BLaER1 (cell line): ENCODE measurements at regions not wholly inside any gene's neighbourhood (a gene's known extent, or its start where the extent isn't known, plus 50 kb on each side); places are given as distances from the start of the nearest gene placed in this dataset.
"Not testable (repeated sequence)": the region's sequence is repeated elsewhere in the genome, so short reads cannot be mapped to it uniquely, and the experiment has no call there.

ENCODE experiments used
- H3K27ac ChIP-seq: shearing (Covaris generic); formaldehyde crosslinking; 2 replicates; pipeline ENCODE4 v1.8.1; 2022
- H3K27me3 ChIP-seq: shearing (Covaris generic); formaldehyde crosslinking; 2 replicates; pipeline ENCODE4 v1.8.1; 2022
- H3K36me3 ChIP-seq: shearing (Covaris generic); formaldehyde crosslinking; 2 replicates; pipeline ENCODE4 v1.8.1; 2022
- H3K4me1 ChIP-seq: shearing (Covaris generic); formaldehyde crosslinking; 2 replicates; pipeline ENCODE4 v1.8.1; 2022
- H3K4me2 ChIP-seq: shearing (Covaris generic); formaldehyde crosslinking; 2 replicates; pipeline ENCODE4 v1.8.1; 2022
- H3K4me3 ChIP-seq: shearing (Covaris generic); formaldehyde crosslinking; 2 replicates; pipeline ENCODE4 v1.8.1; 2022
- H3K9ac ChIP-seq: shearing (Covaris generic); formaldehyde crosslinking; 2 replicates; pipeline ENCODE4 v1.8.1; 2022
- H3K9me3 ChIP-seq: shearing (Covaris generic); formaldehyde crosslinking; 2 replicates; pipeline ENCODE4 v1.8.1; 2022
- H4K20me1 ChIP-seq: shearing (Covaris generic); formaldehyde crosslinking; 2 replicates; pipeline ENCODE4 v1.8.1; 2022
- Cebpa-rat ChIP-seq: shearing (Covaris generic); IDR thresholded peaks from 2 replicates; pipeline ENCODE4 v1.8.1; 2022

- no peak overlapping the region for H3K4me2 ChIP-seq
- no peaks in the 10 kb centered on the region for H3K9me3 ChIP-seq
- H3K27ac ChIP-seq: no peak overlapping the region
- H3K36me3 ChIP-seq: no peaks in the 10 kb centered on the region
- H3K4me1 ChIP-seq: no peaks in the 10 kb centered on the region
- no peaks in the 10 kb centered on the region for H4K20me1 ChIP-seq
- H3K4me3 ChIP-seq: no peak overlapping the region
- no peak overlapping the region for H3K9ac ChIP-seq
- no peak for TF ChIP-seq Cebpa-rat
- no peaks in the 10 kb centered on the region for H3K27me3 ChIP-seq
Observed at GRCh38 chr16:24653725-24654124, 75.7 kb upstream of the TNRC6A start.

GRCh38 chr16:24665942-24666341, 63.5 kb upstream of the TNRC6A start:
- H3K36me3 ChIP-seq, H3K4me2 ChIP-seq, H3K9ac ChIP-seq, H4K20me1 ChIP-seq, H3K27me3 ChIP-seq, H3K27ac ChIP-seq, H3K9me3 ChIP-seq, H3K4me3 ChIP-seq: not testable (repeated sequence)
- H3K4me1 ChIP-seq: peaks cover 11% of the 10 kb centered on the region

GRCh38 chr16:24667244-24667764, 62.1 kb upstream of the TNRC6A start:
- Histone ChIP-seq H3K36me3 (no peaks in the 10 kb centered on the region), H3K4me3 (no peak overlapping the region), H3K4me1 (peaks cover 17% of the 10 kb centered on the region), H3K27me3 (no peaks in the 10 kb centered on the region), H4K20me1 (no peaks in the 10 kb centered on the region), H3K9ac (no peak overlapping the region), H3K27ac (no peak overlapping the region), H3K9me3 (no peaks in the 10 kb centered on the region), H3K4me2 (no peak overlapping the region)
- TF ChIP-seq Cebpa-rat: no peak

- Histone ChIP-seq H3K9me3 (no peaks in the 10 kb centered on the region), H4K20me1 (no peaks in the 10 kb centered on the region), H3K4me1 (peaks cover 17% of the 10 kb centered on the region), H3K4me2 (no peak overlapping the region), H3K36me3 (no peaks in the 10 kb centered on the region), H3K27ac (no peak overlapping the region), H3K4me3 (no peak overlapping the region), H3K9ac (no peak overlapping the region), H3K27me3 (no peaks in the 10 kb centered on the region)
- no peak for TF ChIP-seq Cebpa-rat
Observed at GRCh38 chr16:24668481-24669061, 60.9 kb upstream of the TNRC6A start.

- Histone ChIP-seq H3K4me2 (peak overlapping the region; percentile 60), H3K4me3 (no peak overlapping the region), H3K9ac (no peak overlapping the region), H3K27me3 (no peaks in the 10 kb centered on the region), H3K27ac (no peak overlapping the region), H3K36me3 (no peaks in the 10 kb centered on the region), H3K9me3 (no peaks in the 10 kb centered on the region), H3K4me1 (peaks cover 17% of the 10 kb centered on the region), H4K20me1 (no peaks in the 10 kb centered on the region)
- no peak for TF ChIP-seq Cebpa-rat
Observed at GRCh38 chr16:24670623-24671454, 58.6 kb upstream of the TNRC6A start.

- no peaks in the 10 kb centered on the region for H3K36me3 ChIP-seq
- H3K4me2 ChIP-seq: no peak overlapping the region
- no peak for TF ChIP-seq Cebpa-rat
- no peaks in the 10 kb centered on the region for H3K9me3 ChIP-seq
- no peak overlapping the region for H3K9ac ChIP-seq
- no peaks in the 10 kb centered on the region for H4K20me1 ChIP-seq
- H3K27me3 ChIP-seq: no peaks in the 10 kb centered on the region
- H3K4me3 ChIP-seq: no peak overlapping the region
- H3K4me1 ChIP-seq: peaks cover 17% of the 10 kb centered on the region
- no peak overlapping the region for H3K27ac ChIP-seq
Observed at GRCh38 chr16:24671455-24671954, 57.9 kb upstream of the TNRC6A start.

- no peak overlapping the region for H3K4me3 ChIP-seq
- H3K36me3 ChIP-seq: no peaks in the 10 kb centered on the region
- no peaks in the 10 kb centered on the region for H3K9me3 ChIP-seq
- no peak overlapping the region for H3K4me2 ChIP-seq
- TF ChIP-seq Cebpa-rat: no peak
- H3K9ac ChIP-seq: no peak overlapping the region
- no peaks in the 10 kb centered on the region for H3K27me3 ChIP-seq
- H3K27ac ChIP-seq: no peak overlapping the region
- peaks cover 17% of the 10 kb centered on the region for H3K4me1 ChIP-seq
- H4K20me1 ChIP-seq: no peaks in the 10 kb centered on the region
Observed at GRCh38 chr16:24673155-24673554, 56.3 kb upstream of the TNRC6A start.

GRCh38 chr16:24674877-24675276, 54.6 kb upstream of the TNRC6A start:
- Histone ChIP-seq H3K9me3 (no peaks in the 10 kb centered on the region), H3K4me2 (no peak overlapping the region), H3K27me3 (no peaks in the 10 kb centered on the region), H3K4me3 (no peak overlapping the region), H4K20me1 (no peaks in the 10 kb centered on the region), H3K4me1 (peaks cover 16% of the 10 kb centered on the region), H3K36me3 (no peaks in the 10 kb centered on the region), H3K9ac (no peak overlapping the region), H3K27ac (no peak overlapping the region)
- TF ChIP-seq Cebpa-rat: no peak

- no peak overlapping the region for H3K27ac ChIP-seq
- H3K4me1 ChIP-seq: no peaks in the 10 kb centered on the region
- H3K9me3 ChIP-seq: no peaks in the 10 kb centered on the region
- no peaks in the 10 kb centered on the region for H4K20me1 ChIP-seq
- no peak overlapping the region for H3K4me2 ChIP-seq
- no peak overlapping the region for H3K4me3 ChIP-seq
- TF ChIP-seq Cebpa-rat: no peak
- no peaks in the 10 kb centered on the region for H3K36me3 ChIP-seq
- H3K27me3 ChIP-seq: no peaks in the 10 kb centered on the region
- no peak overlapping the region for H3K9ac ChIP-seq
Observed at GRCh38 chr16:24677388-24677787, 52.1 kb upstream of the TNRC6A start.
